Fibroblast of lung (primary cell): ENCODE measurements at regions not wholly inside any gene's neighbourhood (a gene's known extent, or its start where the extent isn't known, plus 50 kb on each side); places are given as distances from the start of the nearest gene placed in this dataset.

Experiments used
- EZH2 ChIP-seq: IDR thresholded peaks from 2 replicates; pipeline ENCODE4 v1.5.1; 2012; ENCODE audit warnings: low read length, control low read depth, mild to moderate bottlenecking; ENCODE audit errors: missing control alignments
- TF ChIP-seq, protein P1 (sequence below), 2 donors: IDR thresholded peaks in 1 of 2; conservative IDR thresholded peaks in 1 of 2; 1 replicate in 1 of 2; 2 replicates in 1 of 2; pipeline ENCODE4 v1.5.1; 2011 to 2012; ENCODE audit warnings: low read length in 2 of 2, control low read depth in 1 of 2, inconsistent platforms in 1 of 2, low read depth in 1 of 2, mild to moderate bottlenecking in 1 of 2

GRCh38 chr22:47304191-47304831 lies 541.9 kb downstream of the TBC1D22A start:
- TF ChIP-seq, protein P1, sequence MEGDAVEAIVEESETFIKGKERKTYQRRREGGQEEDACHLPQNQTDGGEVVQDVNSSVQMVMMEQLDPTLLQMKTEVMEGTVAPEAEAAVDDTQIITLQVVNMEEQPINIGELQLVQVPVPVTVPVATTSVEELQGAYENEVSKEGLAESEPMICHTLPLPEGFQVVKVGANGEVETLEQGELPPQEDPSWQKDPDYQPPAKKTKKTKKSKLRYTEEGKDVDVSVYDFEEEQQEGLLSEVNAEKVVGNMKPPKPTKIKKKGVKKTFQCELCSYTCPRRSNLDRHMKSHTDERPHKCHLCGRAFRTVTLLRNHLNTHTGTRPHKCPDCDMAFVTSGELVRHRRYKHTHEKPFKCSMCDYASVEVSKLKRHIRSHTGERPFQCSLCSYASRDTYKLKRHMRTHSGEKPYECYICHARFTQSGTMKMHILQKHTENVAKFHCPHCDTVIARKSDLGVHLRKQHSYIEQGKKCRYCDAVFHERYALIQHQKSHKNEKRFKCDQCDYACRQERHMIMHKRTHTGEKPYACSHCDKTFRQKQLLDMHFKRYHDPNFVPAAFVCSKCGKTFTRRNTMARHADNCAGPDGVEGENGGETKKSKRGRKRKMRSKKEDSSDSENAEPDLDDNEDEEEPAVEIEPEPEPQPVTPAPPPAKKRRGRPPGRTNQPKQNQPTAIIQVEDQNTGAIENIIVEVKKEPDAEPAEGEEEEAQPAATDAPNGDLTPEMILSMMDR (conservative IDR thresholded peaks at IDR 0.05 in 1 of 2, IDR thresholded peaks at IDR 0.05 in 1 of 2; ENCODE audit: low read depth in 1 of 2, low read length in 2 of 2): no peak
- no peak for TF ChIP-seq EZH2
